ENCODE measurements at regions not wholly inside any gene's neighbourhood (a gene's known extent, or its start where the extent isn't known, plus 50 kb on each side); places are given as distances from the start of the nearest gene placed in this dataset.

GRCh38 chr10:83934641-83935338 is 204.5 kb upstream of the GHITM start:
- intact Hi-C loops (cut with DNase I): no loop called here

GRCh38 chr10:83935339-83935736 is 204.0 kb upstream of the GHITM start:
- Histone ChIP-seq H3K4me3 (no peak overlapping the region), H3K27me3 (no peaks in the 10 kb centered on the region), H3K27ac (no peak overlapping the region), H3K36me3 (no peaks in the 10 kb centered on the region), H3K4me1 (no peaks in the 10 kb centered on the region), H3K9me3 (no peaks in the 10 kb centered on the region)
- no peak for DNase-seq (ENCODE audit: low spot score in 2 of 2)
- intact Hi-C loops (cut with DNase I): no loop called here
- TF ChIP-seq CTCF (IDR thresholded peaks at IDR 0.05): no peak

More at GRCh38 chr10:83934641-83935338, 204.5 kb upstream of the GHITM start:
- no peaks in the 10 kb centered on the region for H3K36me3 ChIP-seq
- H3K27me3 ChIP-seq: no peaks in the 10 kb centered on the region
- no peaks in the 10 kb centered on the region for H3K4me1 ChIP-seq
- DNase-seq (ENCODE audit: low spot score in 2 of 2): no peak
- no peak overlapping the region for H3K4me3 ChIP-seq
- H3K9me3 ChIP-seq: no peaks in the 10 kb centered on the region
- no peak for TF ChIP-seq CTCF (IDR thresholded peaks at IDR 0.05)
- no peak overlapping the region for H3K27ac ChIP-seq

- Histone ChIP-seq H3K9me3 (no peaks in the 10 kb centered on the region), H3K27me3 (no peaks in the 10 kb centered on the region), H3K4me3 (no peak overlapping the region), H3K27ac (no peak overlapping the region), H3K36me3 (no peaks in the 10 kb centered on the region), H3K4me1 (no peaks in the 10 kb centered on the region)
- DNase-seq (ENCODE audit: low spot score in 2 of 2): no peak
- no peak for TF ChIP-seq CTCF (IDR thresholded peaks at IDR 0.05)
- intact Hi-C loops (cut with DNase I): no loop called here
Observed at GRCh38 chr10:83935911-83936310, 203.4 kb upstream of the GHITM start.

GRCh38 chr10:83937161-83937560 is 202.1 kb upstream of the GHITM start:
- H3K9me3 ChIP-seq: no peaks in the 10 kb centered on the region
- intact Hi-C loops (cut with DNase I): no loop called here
- H3K4me3 ChIP-seq: no peak overlapping the region
- H3K27me3 ChIP-seq: no peaks in the 10 kb centered on the region
- DNase-seq (ENCODE audit: low spot score in 2 of 2): no peak
- H3K4me1 ChIP-seq: no peaks in the 10 kb centered on the region
- no peak for TF ChIP-seq CTCF (IDR thresholded peaks at IDR 0.05)
- H3K36me3 ChIP-seq: no peaks in the 10 kb centered on the region
- H3K27ac ChIP-seq: no peak overlapping the region

GRCh38 chr10:83937826-83938225 is 201.5 kb upstream of the GHITM start:
- no peaks in the 10 kb centered on the region for H3K36me3 ChIP-seq
- no peaks in the 10 kb centered on the region for H3K4me1 ChIP-seq
- TF ChIP-seq CTCF (IDR thresholded peaks at IDR 0.05): no peak
- no peak overlapping the region for H3K4me3 ChIP-seq
- no peak overlapping the region for H3K27ac ChIP-seq
- intact Hi-C loops (cut with DNase I): no loop called here
- H3K27me3 ChIP-seq: no peaks in the 10 kb centered on the region
- H3K9me3 ChIP-seq: no peaks in the 10 kb centered on the region
- DNase-seq (ENCODE audit: low spot score in 2 of 2): no peak

- H3K4me1 ChIP-seq: no peaks in the 10 kb centered on the region
- DNase-seq (ENCODE audit: low spot score in 2 of 2): no peak
- no peaks in the 10 kb centered on the region for H3K36me3 ChIP-seq
- no peak for TF ChIP-seq CTCF (IDR thresholded peaks at IDR 0.05)
- H3K27me3 ChIP-seq: no peaks in the 10 kb centered on the region
- H3K4me3 ChIP-seq: no peak overlapping the region
- no peaks in the 10 kb centered on the region for H3K9me3 ChIP-seq
- no peak overlapping the region for H3K27ac ChIP-seq
- intact Hi-C loops (cut with DNase I): no loop called here
Observed at GRCh38 chr10:83941189-83941588, 198.1 kb upstream of the GHITM start.

Measured in ascending aorta (tissue), 2 donors.